Loucy (cell line): ENCODE measurements at regions not wholly inside any gene's neighbourhood (a gene's known extent, or its start where the extent isn't known, plus 50 kb on each side); places are given as distances from the start of the nearest gene placed in this dataset.

Source experiments
- CTCF ChIP-seq: fragments of 200-600 bp; sonication (generic); conservative IDR thresholded peaks from 2 replicates; pipeline ENCODE4 v1.5.1; 2014; ENCODE audit warnings: mild to moderate bottlenecking, antibody characterized with exemption, low read length
- EZH2phosphoT487 ChIP-seq: fragments of 200-600 bp; IDR thresholded peaks from 2 replicates; pipeline ENCODE4 v1.6.1; 2018; ENCODE audit warnings: antibody characterized with exemption, mild to moderate bottlenecking, moderate library complexity, borderline replicate concordance

GRCh38 chr15:77881950-77882349, 195.6 kb downstream of the TBC1D2B start:
- TF ChIP-seq CTCF = no peak
- no peak for TF ChIP-seq EZH2phosphoT487
